Vagina (tissue), 2 donors: ENCODE measurements at regions not wholly inside any gene's neighbourhood (a gene's known extent, or its start where the extent isn't known, plus 50 kb on each side); places are given as distances from the start of the nearest gene placed in this dataset.

ENCODE experiments used
- DNase-seq, 2 donors: peaks; one replicate each; pipeline ENCODE4 v3.0.0-alpha.2; 2017; ENCODE audit errors: extremely low spot score in 2 of 2
- H3K27ac ChIP-seq: fragments of 200-600 bp; sonication (generic); one replicate; pipeline ENCODE4 v1.5.1; 2019
- H3K27me3 ChIP-seq: fragments of 200-600 bp; sonication (generic); one replicate; pipeline ENCODE4 v1.5.1; 2019
- H3K36me3 ChIP-seq, 2 donors: fragments of 200-600 bp; sonication (generic); one replicate each; pipeline ENCODE4 v1.5.1; 2017 to 2019
- H3K4me1 ChIP-seq: fragments of 200-600 bp; sonication (generic); one replicate; pipeline ENCODE4 v1.5.1; 2019
- H3K4me3 ChIP-seq, 2 donors: fragments of 200-600 bp; sonication (generic); 1 replicate in 1 of 2; 2 replicates in 1 of 2; pipeline ENCODE4 v1.5.1; 2016 to 2019
- H3K9me3 ChIP-seq: fragments of 200-600 bp; sonication (generic); one replicate; pipeline ENCODE4 v1.5.1; 2019
- CTCF ChIP-seq, 3 experiments: fragments of 450-650 bp in 2 of 3; fragments of 200-600 bp in 1 of 3; sonication (generic) in 1 of 3; IDR thresholded peaks; one replicate each; pipeline ENCODE4 v1.5.1; 2017 to 2019; ENCODE audit warnings: antibody characterized with exemption in 3 of 3, mild to moderate bottlenecking in 2 of 3, moderate library complexity in 2 of 3
- POLR2A ChIP-seq, 2 donors: fragments of 450-650 bp; IDR thresholded peaks; one replicate each; pipeline ENCODE4 v1.6.1; 2017; ENCODE audit warnings: antibody characterized with exemption in 2 of 2, mild to moderate bottlenecking in 2 of 2, moderate library complexity in 2 of 2
- POLR2AphosphoS5 ChIP-seq, 2 donors: sonication (generic); formaldehyde crosslinking; IDR thresholded peaks; one replicate each; pipeline ENCODE4 v1.9.0; 2017; ENCODE audit warnings: antibody characterized with exemption in 2 of 2, mild to moderate bottlenecking in 2 of 2, low read depth in 1 of 2; ENCODE audit not compliant: insufficient read depth in 1 of 2
- intact Hi-C: fragments of 100-400 bp; cut with DNase I; formaldehyde crosslinking; loops from one replicate; pipeline ENCODE4 v1.15.1; 2023

- H3K4me1 ChIP-seq = no peaks in the 10 kb centered on the region
- H3K4me3 ChIP-seq = no peak overlapping the region
- no peak for DNase-seq
- no peak overlapping the region for H3K27ac ChIP-seq
- intact Hi-C loops = no loop called here
- no peaks in the 10 kb centered on the region for H3K36me3 ChIP-seq
- no peaks in the 10 kb centered on the region for H3K9me3 ChIP-seq
- TF ChIP-seq POLR2AphosphoS5 (IDR thresholded peaks at IDR 0.05; ENCODE audit: insufficient read depth in 1 of 2, low read depth in 1 of 2) (no peak), CTCF (IDR thresholded peaks at IDR 0.05) (no peak), POLR2A (IDR thresholded peaks at IDR 0.05) (no peak)
- no peaks in the 10 kb centered on the region for H3K27me3 ChIP-seq
Observed at GRCh38 chr13:84659359-84659661, 777.0 kb upstream of the SLITRK1 start.

GRCh38 chr13:84658491-84659358, 776.5 kb upstream of the SLITRK1 start:
- H3K4me1 ChIP-seq = no peaks in the 10 kb centered on the region
- H3K27me3 ChIP-seq = no peaks in the 10 kb centered on the region
- DNase-seq = no peak
- H3K9me3 ChIP-seq = no peaks in the 10 kb centered on the region
- H3K4me3 ChIP-seq = no peak overlapping the region
- no peaks in the 10 kb centered on the region for H3K36me3 ChIP-seq
- no peak overlapping the region for H3K27ac ChIP-seq
- TF ChIP-seq CTCF (IDR thresholded peaks at IDR 0.05) (no peak), POLR2AphosphoS5 (IDR thresholded peaks at IDR 0.05; ENCODE audit: insufficient read depth in 1 of 2, low read depth in 1 of 2) (no peak), POLR2A (IDR thresholded peaks at IDR 0.05) (no peak)
- intact Hi-C loops = no loop called here

- intact Hi-C loops = no loop called here
- no peaks in the 10 kb centered on the region for H3K9me3 ChIP-seq
- no peak for DNase-seq
- H3K4me1 ChIP-seq = no peaks in the 10 kb centered on the region
- TF ChIP-seq CTCF (IDR thresholded peaks at IDR 0.05) = no peak
- TF ChIP-seq POLR2A (IDR thresholded peaks at IDR 0.05) = no peak
- no peak for TF ChIP-seq POLR2AphosphoS5 (IDR thresholded peaks at IDR 0.05; ENCODE audit: insufficient read depth in 1 of 2, low read depth in 1 of 2)
- no peak overlapping the region for H3K27ac ChIP-seq
- H3K4me3 ChIP-seq = no peak overlapping the region
- no peaks in the 10 kb centered on the region for H3K27me3 ChIP-seq
- no peaks in the 10 kb centered on the region for H3K36me3 ChIP-seq
Observed at GRCh38 chr13:84655677-84656076, 773.4 kb upstream of the SLITRK1 start.

GRCh38 chr13:84654654-84655275, 772.5 kb upstream of the SLITRK1 start:
- Histone ChIP-seq H3K27me3 (no peaks in the 10 kb centered on the region), H3K4me1 (no peaks in the 10 kb centered on the region), H3K27ac (no peak overlapping the region), H3K36me3 (no peaks in the 10 kb centered on the region), H3K4me3 (no peak overlapping the region), H3K9me3 (no peaks in the 10 kb centered on the region)
- DNase-seq = no peak
- TF ChIP-seq CTCF (IDR thresholded peaks at IDR 0.05) = no peak
- no peak for TF ChIP-seq POLR2A (IDR thresholded peaks at IDR 0.05)
- TF ChIP-seq POLR2AphosphoS5 (IDR thresholded peaks at IDR 0.05; ENCODE audit: insufficient read depth in 1 of 2, low read depth in 1 of 2) = no peak
- intact Hi-C loops = no loop called here

GRCh38 chr13:84653915-84654534, 771.8 kb upstream of the SLITRK1 start:
- no peak for DNase-seq
- intact Hi-C loops = no loop called here

More at GRCh38 chr13:84653915-84654534, 771.8 kb upstream of the SLITRK1 start:
- Histone ChIP-seq H3K27ac (no peak overlapping the region), H3K36me3 (no peaks in the 10 kb centered on the region), H3K27me3 (no peaks in the 10 kb centered on the region), H3K4me3 (no peak overlapping the region), H3K9me3 (no peaks in the 10 kb centered on the region), H3K4me1 (no peaks in the 10 kb centered on the region)
- TF ChIP-seq POLR2AphosphoS5 (IDR thresholded peaks at IDR 0.05; ENCODE audit: insufficient read depth in 1 of 2, low read depth in 1 of 2) (no peak), POLR2A (IDR thresholded peaks at IDR 0.05) (no peak), CTCF (IDR thresholded peaks at IDR 0.05) (no peak)
